HUDEP-2 (cell line): ENCODE measurements at regions not wholly inside any gene's neighbourhood (a gene's known extent, or its start where the extent isn't known, plus 50 kb on each side); places are given as distances from the start of the nearest gene placed in this dataset.

ENCODE experiments used
- DNase-seq, 76 experiments: peaks; one replicate each; lab custom pipeline; 2025; ENCODE audit not compliant: unreplicated experiment in 76 of 76; lab: John Stamatoyannopoulos, UW

- no peak for DNase-seq
Measured at GRCh38 chr5:2032432-2032831, 149.7 kb upstream of the IRX4 start.

GRCh38 chr5:2031581-2031980 is 148.9 kb upstream of the IRX4 start:
- DNase-seq, result no peak

- no peak for DNase-seq
Measured at GRCh38 chr5:2030131-2030530, 147.4 kb upstream of the IRX4 start.

- no peak for DNase-seq
Measured at GRCh38 chr5:2029206-2029605, 146.5 kb upstream of the IRX4 start.

GRCh38 chr5:2027790-2028189 is 145.1 kb upstream of the IRX4 start:
- DNase-seq, result no peak

GRCh38 chr5:2024986-2025721 is 142.4 kb upstream of the IRX4 start:
- DNase-seq, result no peak

- no peak for DNase-seq
Measured at GRCh38 chr5:2023196-2023595, 140.5 kb upstream of the IRX4 start.

GRCh38 chr5:2022436-2022835 is 139.7 kb upstream of the IRX4 start:
- no peak for DNase-seq

GRCh38 chr5:2021484-2022176 is 138.9 kb upstream of the IRX4 start:
- no peak for DNase-seq

- no peak for DNase-seq
Measured at GRCh38 chr5:2020730-2021129, 138.0 kb upstream of the IRX4 start.

GRCh38 chr5:2019716-2020115 is 137.0 kb upstream of the IRX4 start:
- no peak for DNase-seq

GRCh38 chr5:2018390-2018724 is 135.6 kb upstream of the IRX4 start:
- no peak for DNase-seq

GRCh38 chr5:2017540-2018389 is 135.0 kb upstream of the IRX4 start:
- DNase-seq, result peak in 28 of 76 experiments; percentile 1 to 43 (median 18)

GRCh38 chr5:2015961-2016360 is 133.2 kb upstream of the IRX4 start:
- no peak for DNase-seq

GRCh38 chr5:2015124-2015848 is 132.6 kb upstream of the IRX4 start:
- DNase-seq, result no peak

- no peak for DNase-seq
Measured at GRCh38 chr5:2014058-2014610, 131.4 kb upstream of the IRX4 start.

GRCh38 chr5:2013301-2014057 is 130.8 kb upstream of the IRX4 start:
- no peak for DNase-seq

GRCh38 chr5:2012885-2013284 is 130.2 kb upstream of the IRX4 start:
- no peak for DNase-seq

- DNase-seq, result peak in 72 of 76 experiments; percentile 16 to 88 (median 74)
Measured at GRCh38 chr5:2011481-2012411, 129.0 kb upstream of the IRX4 start.
